ENCODE measurements at regions not wholly inside any gene's neighbourhood (a gene's known extent, or its start where the extent isn't known, plus 50 kb on each side); places are given as distances from the start of the nearest gene placed in this dataset.
A peak's percentile ranks its signal among the peaks of the same experiment; 100 is the strongest.
"Not testable (repeated sequence)": the region's sequence is repeated elsewhere in the genome, so short reads cannot be mapped to it uniquely, and the experiment has no call there.

DNA sequence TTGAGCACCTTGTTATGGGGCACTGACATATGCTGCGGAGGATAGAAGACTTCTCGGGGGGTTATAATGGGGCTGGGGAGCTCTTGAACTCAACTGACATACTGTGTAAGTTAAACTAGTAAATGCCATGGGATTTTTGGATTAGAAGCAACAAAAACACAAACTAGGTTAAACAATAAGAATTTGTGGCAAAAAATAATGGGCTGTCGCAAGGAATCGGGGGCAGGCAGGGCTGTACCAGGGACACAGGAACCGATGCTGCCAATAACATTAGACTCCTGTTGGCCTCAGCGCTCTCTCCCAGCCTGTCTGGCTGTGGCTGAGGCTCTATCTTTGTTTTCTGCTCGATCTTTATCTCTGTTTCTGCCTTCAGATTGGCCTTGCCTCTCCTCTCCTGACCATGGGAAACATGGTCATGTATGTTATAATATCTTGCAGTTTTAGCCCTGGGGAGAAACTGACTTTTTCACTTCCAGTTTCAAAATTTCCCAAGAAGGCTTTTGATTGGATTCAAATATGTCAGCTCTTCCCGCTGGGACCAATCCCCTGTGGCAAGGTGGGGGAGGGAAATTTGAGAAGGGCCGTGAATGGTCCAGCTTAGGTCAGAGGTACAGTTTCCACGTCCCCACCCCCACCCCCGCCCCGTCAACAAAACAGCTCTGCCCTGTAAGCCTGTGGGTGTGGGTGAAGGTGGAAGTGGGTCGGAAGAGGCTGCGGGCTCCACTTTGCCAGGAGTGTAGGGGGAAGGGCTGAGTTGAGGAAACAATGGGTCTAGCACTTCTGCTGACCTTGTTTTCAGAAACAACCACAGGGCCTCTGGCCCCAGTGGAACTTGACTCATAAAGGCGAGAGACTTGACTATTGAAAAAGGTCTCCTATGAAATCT, 161.1 kb upstream of the TBL1XR1 start:
- peak; percentile 94 for DNase-seq (ENCODE audit: low spot score)

DNA sequence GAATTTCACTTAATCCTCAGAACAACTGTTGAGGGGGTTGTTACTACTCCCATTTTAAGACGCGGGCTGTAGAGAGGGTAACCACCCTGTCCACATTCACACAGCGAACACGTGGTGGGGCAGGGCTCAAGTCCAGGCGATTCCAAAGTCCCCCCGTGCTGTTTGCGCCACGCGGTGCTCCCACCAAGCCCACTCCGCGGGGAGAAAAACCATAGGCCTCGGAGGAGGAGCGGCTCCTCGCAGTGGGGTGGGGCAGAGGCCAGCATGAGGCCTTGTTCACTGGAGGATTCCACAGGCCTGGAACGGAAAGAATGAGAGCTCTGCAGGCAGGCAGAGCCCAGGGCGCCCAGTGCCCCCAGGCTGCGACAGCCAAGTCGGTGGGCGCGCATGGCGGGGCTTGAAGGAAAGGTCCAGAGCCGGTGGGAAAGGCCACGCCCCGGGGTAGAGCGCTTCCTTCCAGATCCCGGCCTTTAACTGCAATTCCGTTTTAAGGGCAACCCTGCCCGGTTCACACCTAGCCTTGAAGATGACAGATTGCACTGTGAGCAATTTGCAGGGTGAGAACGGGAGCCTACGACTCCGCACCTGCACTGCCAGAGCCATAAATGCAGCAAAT, 161.8 kb upstream of the TBL1XR1 start:
- peak; percentile 68 for DNase-seq (ENCODE audit: low spot score)

DNA sequence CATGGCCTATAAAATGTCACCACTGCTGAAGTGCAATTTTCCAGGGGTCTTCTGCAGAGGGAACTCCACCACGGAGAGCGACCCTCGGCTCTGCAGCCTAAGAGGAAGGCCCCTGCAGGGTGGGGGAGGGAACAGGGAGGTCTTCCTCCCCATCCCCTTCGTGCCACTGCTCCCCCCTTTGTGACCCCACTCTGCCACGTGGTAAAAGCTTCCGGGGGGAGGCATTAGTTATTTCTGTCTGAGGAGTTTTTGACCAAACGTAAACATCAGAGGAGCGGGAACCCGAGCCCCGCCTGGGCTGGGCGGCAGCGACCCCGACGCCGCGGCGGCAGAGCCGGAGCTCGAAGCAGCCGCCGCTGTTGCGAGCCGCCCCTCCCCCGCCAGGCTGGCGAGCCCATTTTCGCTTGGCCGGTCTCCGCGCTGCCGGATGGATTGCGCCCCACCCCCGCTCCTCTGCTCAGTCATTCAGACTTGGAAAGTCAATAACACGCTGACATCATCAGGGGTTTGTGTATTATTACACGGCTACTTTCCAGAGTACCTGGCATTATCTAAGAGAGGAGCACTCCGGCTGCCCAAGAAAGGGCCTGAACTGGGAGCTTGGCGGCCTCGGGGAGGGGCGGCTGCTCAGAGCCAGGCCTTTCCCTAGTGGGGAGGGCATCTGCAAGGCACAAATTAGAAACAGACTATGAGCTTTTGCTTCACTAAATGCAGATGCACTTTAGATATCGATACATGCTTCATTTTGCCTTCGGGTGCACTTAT, 162.5 kb upstream of the TBL1XR1 start:
- DNase-seq (ENCODE audit: low spot score): peak; percentile 99

DNA sequence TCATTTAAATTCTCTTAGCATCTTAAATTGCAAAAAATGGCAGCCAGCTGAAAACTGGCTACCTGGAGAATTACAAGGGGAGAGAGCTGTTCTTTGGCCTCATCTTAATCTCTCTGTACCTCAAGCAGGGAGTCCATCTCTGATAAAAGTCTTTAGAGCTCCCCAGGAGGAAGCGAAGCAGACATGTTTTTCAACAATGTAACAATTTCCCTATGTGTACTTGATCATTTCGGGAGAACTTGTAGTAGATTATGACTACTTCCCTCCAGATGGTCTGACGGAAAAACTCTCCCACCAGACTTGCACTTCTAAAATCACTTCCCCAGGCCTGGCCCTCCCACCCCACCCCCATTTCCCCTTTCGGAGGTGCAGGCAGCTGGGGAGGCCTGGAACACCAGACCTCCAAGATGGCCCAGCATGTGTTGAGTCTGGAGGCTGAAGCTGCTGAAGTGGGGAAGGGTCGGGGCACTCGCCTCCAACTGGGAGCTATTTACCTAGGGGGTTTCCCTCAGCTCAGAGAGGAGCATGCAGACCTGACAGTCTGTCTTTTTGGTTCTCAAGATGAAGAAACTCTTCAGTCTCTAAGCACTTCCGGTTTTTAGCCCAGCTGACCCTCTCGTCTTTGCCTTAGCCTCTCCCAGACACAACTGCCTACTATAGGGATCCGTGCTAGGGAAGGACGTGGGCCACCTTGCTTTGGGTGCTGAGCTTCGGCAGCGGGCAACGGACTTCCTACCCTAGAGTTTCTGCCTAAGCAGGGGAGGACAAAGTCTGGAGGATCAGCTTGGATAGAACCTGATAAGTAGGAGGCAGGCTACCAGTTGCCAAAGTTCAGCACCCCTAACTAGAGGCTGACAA, 164.0 kb upstream of the TBL1XR1 start:
- no peak for DNase-seq (ENCODE audit: low spot score)

DNA sequence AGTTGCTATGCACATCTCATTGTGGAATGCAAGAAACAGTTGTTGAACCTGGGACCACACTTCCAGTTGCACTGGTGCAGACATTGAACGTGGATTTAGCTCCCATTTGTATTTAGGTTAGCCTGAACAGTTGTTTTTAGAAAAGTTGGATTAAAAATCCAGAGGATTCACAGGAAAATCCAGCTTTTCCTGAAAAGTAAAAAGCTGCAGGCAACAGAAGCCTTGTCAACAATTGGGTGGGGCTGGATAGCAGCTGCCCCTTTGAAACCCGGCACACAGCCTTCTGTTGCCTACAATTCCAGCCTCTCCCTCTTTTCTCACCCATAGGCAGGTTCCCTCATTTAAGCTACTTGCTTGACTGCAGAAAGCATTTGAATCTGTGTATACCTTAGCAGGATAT, 165.3 kb upstream of the TBL1XR1 start:
- no peak for DNase-seq (ENCODE audit: low spot score)

DNA sequence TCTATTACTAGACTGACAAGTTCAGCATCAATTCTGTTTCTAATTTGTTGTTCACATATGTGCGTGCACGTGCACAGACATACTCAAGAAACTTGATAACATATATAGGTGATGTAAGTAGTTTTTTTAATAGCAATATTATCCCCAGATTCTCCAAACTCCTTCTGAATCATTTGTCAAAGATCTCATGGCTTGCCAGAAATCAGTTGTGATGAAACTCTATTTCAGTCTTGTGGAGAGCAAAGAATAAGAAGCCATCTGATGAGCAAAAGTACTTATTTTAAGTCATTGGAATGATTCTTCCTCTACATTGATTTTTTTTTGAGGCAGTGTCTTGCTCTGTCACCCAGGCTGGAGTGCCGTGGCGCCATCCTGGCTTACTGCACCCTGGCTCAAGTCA, 167.0 kb upstream of the TBL1XR1 start:
- no peak for DNase-seq (ENCODE audit: low spot score)

DNA sequence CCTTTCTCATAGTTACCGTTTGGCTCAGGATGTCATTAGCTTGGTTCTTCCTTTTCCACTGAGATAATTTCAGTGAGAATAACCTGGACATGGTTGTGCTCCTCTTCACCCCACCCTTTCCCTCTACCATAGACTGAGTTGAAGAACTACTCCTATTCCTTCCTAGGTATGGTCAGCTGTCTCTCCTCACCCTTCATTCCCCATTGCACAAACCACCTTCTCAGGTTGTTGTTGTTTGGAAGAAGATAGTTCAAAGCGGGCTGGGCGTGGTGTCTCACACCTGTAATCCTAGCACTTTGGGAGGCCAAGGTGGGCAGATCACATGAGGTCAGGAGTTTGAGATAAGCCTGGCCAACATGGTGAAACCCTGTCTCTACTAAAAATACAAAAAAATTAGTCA, 168.0 kb upstream of the TBL1XR1 start:
- DNase-seq (ENCODE audit: low spot score): not testable (repeated sequence)

DNA sequence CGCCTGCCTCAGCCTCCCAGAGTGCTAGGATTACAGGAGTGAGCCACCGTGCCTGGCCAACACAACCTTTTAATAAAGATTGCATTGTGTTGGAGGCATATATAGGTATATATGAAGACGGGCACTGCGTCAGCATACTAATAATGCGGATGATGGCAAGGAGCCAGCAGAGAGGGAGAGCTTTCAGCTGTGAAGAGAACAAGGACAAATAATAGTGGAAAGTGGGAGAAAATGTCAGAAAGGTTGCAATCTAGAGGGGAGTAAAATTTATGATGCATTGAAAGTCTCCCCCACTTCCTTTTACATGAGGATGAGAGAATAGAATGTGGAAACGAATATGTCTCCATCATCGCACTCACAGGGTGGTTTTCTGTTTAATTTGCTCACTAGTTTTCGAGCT, 170.5 kb upstream of the TBL1XR1 start:
- no peak for DNase-seq (ENCODE audit: low spot score)

DNA sequence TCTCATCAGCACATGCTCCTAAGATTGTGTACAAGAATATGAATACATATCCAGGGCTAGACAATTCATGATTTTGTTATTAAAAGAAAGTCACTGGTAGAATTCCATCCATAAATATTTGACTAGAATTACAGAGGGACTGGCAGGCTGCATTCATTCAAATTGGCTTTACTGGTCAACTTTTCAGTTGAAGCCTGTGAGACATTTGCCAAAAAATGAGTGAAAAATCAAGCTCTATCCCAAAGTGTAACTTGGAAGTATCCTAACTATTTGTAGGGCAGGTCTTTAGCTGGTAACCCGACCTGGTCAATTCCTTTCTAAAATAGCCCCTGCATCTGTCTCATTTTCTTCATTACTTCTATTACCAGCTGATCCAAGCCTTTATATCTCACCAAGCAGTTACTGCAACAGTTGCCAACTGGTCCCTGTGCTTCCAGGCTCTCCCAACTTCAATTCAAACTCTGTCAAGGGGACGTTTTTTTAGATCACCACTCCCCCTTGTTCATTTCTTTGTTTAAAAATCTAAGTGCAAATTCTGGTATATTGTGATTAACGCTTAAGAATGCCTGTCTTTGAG, 173.1 kb upstream of the TBL1XR1 start:
- DNase-seq (ENCODE audit: low spot score): no peak

DNA sequence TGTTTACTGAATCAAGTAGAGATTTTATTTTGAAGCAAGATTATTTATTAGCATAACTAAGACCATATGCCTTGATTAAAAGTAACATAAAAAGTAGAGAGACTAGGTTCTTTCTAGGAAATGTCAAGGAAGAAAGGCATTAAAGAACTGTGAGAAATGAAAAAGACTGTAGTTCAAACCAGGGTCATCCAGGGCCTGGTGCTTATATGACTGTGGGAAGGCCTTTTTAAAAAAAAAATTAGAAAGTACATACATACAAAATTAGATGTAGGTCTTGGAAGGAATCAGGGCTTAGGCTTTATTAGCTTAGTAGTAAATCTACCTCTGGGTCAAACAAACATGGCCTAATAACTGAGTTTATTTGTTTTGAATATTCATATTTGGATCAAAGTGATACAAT, 173.9 kb upstream of the TBL1XR1 start:
- no peak for DNase-seq (ENCODE audit: low spot score)

DNA sequence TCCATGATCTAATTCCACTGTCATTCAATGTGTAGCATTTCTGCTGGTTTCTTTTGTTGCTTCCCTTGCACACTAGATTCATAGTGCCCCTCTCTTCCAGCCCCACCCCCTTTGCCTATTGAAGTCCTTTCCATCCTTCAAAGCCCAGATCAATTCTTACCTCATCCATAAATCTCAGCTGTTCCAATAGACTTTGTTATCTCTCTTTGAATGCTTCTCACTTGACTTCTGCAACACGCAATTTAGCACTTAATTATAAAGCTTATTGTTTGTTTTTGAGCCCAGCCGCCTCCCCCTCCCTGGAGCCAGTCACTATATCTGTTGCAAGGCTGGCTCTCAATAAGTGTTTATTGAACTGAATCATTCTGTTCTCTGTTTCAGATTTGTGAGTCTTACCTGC, 174.6 kb upstream of the TBL1XR1 start:
- no peak for DNase-seq (ENCODE audit: low spot score)

DNA sequence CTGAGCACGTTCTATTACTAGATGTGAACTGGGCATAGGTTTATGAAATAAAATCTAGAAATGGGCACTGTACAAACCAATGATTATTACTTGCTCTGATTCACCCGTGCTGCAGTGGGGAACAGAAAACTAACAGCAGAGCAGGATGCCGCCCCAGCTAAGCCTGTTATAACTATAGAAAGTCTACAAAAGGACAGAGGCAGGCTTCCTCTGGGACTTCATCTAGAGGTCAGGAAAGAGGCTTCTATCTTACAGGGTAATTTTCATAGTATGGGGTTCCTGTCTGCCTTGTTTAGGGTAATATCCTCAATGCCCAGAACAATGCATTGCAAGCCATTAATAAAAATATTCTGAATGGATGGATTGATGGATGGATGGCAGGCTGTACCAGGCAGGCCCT, 177.0 kb upstream of the TBL1XR1 start:
- no peak for DNase-seq (ENCODE audit: low spot score)

DNA sequence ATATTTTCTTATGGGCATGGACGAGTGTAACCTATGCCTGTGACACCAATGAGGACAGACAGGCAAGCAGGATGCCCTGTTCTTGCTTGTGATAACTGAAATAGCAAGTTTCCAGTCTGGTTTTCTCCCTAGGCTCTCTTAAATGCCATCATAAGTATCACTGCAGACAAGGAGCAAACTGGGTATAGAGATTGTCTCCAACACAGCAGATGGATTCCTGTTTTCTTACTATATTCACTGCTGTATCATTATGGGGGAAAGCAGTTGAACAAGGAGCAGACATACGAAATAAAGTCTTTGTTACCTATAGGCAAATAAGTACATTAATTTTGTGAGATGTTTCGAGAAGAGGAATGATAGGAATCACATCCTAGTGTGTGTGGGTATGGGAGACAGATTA, 178.0 kb upstream of the TBL1XR1 start:
- DNase-seq (ENCODE audit: low spot score): no peak

DNA sequence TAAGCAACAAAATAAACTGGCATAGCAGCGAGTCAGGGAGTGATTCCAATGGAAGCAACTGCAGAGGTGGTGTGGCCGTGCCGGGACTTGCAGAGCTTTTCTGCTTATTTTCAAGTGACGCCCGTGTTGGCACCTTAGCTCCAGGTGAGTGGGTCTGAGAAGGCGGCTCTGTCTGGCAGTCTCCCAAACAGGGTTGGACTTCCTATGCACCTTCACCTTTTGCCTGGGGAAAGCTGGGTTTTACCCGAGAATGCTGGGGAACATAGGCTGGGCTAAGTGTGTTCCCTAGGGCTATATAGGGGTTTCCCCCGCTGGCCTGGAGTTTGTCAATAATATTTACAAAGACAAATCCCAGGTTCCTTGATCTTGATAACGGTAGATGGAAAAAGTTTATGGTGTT, 179.9 kb upstream of the TBL1XR1 start:
- DNase-seq (ENCODE audit: low spot score): peak; percentile 45

DNA sequence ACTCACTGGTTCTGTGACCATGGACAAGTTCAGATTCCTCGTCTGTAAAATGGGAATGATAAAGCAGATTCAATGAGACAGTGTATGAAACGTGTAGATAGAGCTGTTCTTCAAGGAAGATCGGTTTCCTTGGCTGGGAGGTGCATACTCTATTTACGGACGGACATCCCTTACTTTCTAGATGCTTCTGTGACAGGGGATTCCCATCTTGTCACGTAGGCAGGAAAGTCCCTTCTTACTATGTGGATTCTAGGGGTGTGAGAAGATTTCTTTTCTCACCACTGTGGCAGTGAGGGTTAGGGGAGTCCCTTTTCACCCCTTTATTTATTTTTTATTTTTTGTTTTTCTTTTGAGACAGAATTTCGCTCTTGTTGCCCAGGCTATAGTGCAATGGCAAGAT, 180.9 kb upstream of the TBL1XR1 start:
- DNase-seq (ENCODE audit: low spot score): no peak

DNA sequence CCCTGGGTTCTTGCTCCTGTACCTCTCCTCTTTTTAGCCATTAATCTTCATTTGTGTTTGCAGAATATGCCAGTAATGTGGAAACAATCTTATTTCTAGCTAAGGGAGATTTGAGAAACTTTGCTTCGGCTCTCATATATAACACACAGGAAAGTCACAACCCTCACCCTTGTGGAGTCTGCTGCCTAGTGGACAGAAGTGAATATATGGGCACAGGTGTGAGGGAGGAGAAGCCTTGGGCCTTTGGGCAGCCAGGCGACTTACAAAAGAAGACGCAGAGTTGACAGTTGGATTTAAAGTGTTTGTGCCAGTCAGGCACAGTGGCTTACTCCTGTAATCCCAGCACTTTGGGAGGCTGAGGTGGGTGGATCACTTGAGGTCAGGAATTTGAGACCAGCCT, 181.8 kb upstream of the TBL1XR1 start:
- DNase-seq (ENCODE audit: low spot score): no peak

DNA sequence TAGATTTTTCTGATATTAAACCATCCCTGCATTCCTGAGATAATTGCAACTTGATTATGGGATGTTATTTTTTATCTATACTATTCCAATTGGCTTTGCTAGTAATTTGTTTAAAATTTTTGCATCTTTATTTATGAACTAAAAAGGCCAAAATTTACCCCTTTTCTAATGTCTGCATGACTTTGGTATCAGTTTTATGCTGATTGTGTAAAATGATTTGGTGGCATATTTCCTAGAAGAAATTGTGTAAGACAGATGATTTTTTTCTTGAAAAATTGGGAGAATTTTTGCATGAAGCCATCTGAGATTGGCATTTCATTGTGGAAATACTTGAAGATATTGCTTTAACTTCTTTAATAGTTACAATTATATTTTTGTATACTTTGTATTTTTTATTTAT, 183.8 kb upstream of the TBL1XR1 start:
- no peak for DNase-seq (ENCODE audit: low spot score)

DNA sequence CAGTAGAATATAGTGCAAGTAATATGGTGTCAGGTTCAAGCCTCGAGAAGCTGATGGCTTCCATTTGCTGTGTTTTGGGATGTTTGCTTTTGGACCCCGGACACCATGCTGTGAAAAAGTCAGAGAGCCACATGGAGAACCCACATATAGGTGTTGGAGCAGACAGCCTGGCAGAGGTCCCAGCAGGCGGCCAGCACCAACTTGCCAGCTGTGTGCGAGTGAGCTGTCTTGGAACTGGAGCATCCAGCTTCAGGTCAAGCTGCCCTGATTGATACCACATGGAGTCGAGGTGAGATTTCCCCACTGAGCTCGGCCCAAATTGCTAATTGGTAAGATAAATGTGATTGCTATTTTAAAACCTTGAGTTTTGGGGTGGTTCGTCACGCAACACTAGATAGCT, 185.7 kb upstream of the TBL1XR1 start:
- DNase-seq (ENCODE audit: low spot score): no peak

DNA sequence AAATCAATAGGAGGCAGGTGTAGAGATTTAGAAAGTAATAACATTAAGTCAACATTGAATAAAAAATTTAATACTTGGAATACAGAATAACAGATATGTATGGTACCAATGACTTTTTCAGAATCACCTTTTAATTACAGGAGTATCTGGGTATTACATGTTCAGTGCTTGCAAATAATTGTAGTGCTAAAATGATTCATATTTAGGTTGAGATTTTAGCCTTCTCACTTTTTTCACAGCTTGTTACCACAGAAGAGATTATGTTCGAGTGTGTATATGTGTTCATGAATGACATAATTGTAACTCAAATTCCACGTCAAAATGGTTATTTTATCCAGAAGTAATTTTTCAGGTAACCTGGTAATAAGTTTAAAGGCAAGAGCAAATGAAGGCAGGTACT, 187.9 kb upstream of the TBL1XR1 start:
- no peak for DNase-seq (ENCODE audit: low spot score)

DNA sequence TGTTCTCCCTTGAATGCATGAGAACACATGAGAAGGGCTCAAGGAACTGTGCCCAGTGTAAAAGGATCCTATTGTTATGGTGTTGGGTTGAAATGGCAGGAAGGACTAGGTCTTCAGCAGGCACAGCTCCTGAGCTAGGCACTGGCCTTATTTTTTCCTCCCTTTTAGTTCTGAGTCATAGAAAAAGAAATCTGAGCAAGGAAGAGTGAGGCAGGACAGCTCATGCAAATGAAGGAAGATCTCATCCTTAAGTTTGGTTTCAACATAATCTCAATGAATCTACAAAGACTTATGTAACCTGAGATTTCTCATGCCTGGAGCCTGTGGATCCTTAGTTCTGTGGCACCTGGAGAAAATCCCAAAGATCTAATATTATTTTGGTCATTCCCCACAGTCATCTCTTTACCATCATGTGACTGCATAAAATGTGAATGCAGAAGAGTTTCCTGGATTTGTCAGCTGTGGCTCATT, 188.6 kb upstream of the TBL1XR1 start:
- DNase-seq (ENCODE audit: low spot score): peak; percentile 65

DNA sequence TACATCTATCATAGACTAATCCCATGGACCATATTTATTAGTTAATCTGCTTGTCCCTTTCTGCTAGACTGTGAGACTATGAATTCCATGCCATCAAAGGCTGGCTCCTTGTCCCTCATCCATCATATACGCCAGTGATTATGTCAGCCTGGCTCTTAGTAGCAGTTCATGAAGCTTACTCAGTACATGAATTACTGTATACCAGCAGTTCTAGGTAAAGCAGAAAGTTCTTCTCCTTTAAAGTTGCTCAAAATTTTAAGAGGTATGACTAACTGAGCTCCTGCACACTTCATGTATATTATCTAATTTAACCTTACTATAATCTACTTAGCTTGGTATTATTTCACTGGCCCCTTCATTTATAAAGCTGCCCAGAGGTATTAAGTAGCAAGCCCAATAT, 190.9 kb upstream of the TBL1XR1 start:
- no peak for DNase-seq (ENCODE audit: low spot score)
